BLaER1 treated with 17β-estradiol and CSF1 and Interleukin-3, amounts not matched to agents 10 nM and 100 nM (cell line): ENCODE measurements at regions not wholly inside any gene's neighbourhood (a gene's known extent, or its start where the extent isn't known, plus 50 kb on each side); places are given as distances from the start of the nearest gene placed in this dataset.

ENCODE experiments used
- H3K27ac ChIP-seq, 11 experiments: shearing (Covaris generic); formaldehyde crosslinking; 2 replicates each; pipeline ENCODE4 v1.8.1; 2022
- H3K27me3 ChIP-seq, 11 experiments: shearing (Covaris generic); formaldehyde crosslinking; 2 replicates each; pipeline ENCODE4 v1.8.1; 2022
- H3K36me3 ChIP-seq, 11 experiments: shearing (Covaris generic); formaldehyde crosslinking; 2 replicates each; pipeline ENCODE4 v1.8.1; 2022
- H3K4me1 ChIP-seq, 10 experiments: shearing (Covaris generic); formaldehyde crosslinking; 2 replicates each; pipeline ENCODE4 v1.8.1; 2022
- H3K4me2 ChIP-seq, 11 experiments: shearing (Covaris generic); formaldehyde crosslinking; 2 replicates each; pipeline ENCODE4 v1.8.1; 2022
- H3K4me3 ChIP-seq, 10 experiments: shearing (Covaris generic); formaldehyde crosslinking; 2 replicates each; pipeline ENCODE4 v1.8.1; 2022
- H3K9ac ChIP-seq, 11 experiments: shearing (Covaris generic); formaldehyde crosslinking; 2 replicates each; pipeline ENCODE4 v1.8.1; 2022
- H3K9me3 ChIP-seq, 11 experiments: shearing (Covaris generic); formaldehyde crosslinking; replicated peaks in 1 of 11; 2 replicates each; pipeline ENCODE4 v1.8.1; 2022
- H4K20me1 ChIP-seq, 11 experiments: shearing (Covaris generic); formaldehyde crosslinking; 2 replicates each; pipeline ENCODE4 v1.8.1; 2022
- Cebpa-rat ChIP-seq, 11 experiments: shearing (Covaris generic); IDR thresholded peaks; 2 replicates each; pipeline ENCODE4 v1.8.1; 2022

DNA sequence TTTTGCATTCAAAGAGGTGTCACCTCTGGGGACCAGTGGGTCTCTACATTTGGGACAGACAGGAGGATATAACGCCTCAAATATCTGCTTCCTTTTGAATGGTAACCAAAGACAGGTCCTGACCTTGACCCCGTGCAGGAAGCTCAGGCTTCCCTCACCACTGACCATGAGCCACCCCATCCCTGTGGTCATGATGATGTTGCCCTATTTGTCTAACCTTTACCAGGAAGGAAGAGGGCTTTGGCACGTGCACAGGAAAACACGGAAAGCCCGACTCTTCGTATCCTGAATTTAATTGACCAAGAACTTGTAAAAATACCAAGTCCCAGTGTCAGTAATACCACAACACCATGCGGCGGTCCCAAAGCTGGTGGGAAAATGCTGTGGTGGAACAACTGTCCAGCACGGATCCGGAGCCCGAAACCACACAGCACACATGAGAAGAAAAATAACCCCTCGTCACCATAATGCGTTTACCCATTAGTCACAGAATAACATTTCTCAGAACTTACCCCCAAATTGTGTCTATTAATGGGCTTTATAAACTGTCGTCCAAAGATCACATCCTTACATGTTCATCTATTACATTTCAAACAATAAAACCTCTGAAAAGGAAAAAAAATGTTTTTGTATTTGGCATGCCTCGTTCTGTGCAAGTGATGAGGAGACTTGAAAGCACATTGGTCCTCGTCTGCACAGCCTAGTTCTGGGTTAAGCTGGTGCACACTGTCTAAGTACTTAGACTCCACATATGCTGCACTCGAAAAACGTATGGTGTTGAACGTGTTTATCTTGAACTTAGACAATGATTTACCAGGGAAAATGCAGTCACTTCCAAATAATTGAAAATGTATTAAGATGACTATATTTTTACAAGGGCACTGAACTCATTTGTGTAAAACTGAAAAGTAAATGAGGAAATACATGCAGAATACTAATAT is 118.9 kb upstream of the IGF1R start:
- no peak for TF ChIP-seq Cebpa-rat (IDR thresholded peaks at IDR 0.05)
- no peaks in the 10 kb centered on the region for H3K27me3 ChIP-seq
- H4K20me1 ChIP-seq: no peaks in the 10 kb centered on the region
- H3K36me3 ChIP-seq: no peaks in the 10 kb centered on the region
- no peak overlapping the region for H3K9ac ChIP-seq
- no peak overlapping the region for H3K4me2 ChIP-seq
- H3K9me3 ChIP-seq: no peaks in the 10 kb centered on the region
- no peak overlapping the region for H3K4me3 ChIP-seq
- H3K4me1 ChIP-seq: peaks cover 0 to 5% (median 0%) of the 10 kb centered on the region in 10 experiments; a peak in 1 of 20 replicates
- H3K27ac ChIP-seq: no peak overlapping the region

DNA sequence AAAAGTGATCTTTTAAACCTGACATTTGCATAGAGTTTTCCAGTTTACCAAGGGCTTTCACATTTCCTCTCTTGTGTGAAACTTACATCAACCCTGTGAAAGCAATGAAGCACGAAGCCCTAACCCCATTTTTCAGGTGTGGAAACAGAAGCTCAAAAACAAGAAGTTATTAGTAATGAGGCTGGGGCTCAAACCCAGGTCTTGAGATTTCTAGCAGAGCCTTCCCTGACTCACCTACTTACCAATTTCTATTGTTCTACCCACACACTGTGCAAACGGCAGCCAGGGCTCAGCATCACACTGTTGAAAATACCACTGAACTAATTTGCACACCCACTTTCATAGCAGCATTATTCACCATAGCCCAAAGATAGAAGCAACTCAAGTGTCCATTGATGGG is 117.8 kb upstream of the IGF1R start:
- Histone ChIP-seq H3K4me1 (0 out of 20 replicates have a peak, but pooled peaks cover 0 to 5% (median 0%) of the 10 kb centered on the region in 10 experiments), H3K9me3 (no peaks in the 10 kb centered on the region), H4K20me1 (no peaks in the 10 kb centered on the region), H3K36me3 (no peaks in the 10 kb centered on the region), H3K27me3 (no peaks in the 10 kb centered on the region), H3K27ac (no peak overlapping the region), H3K4me2 (no peak overlapping the region), H3K9ac (no peak overlapping the region), H3K4me3 (no peak overlapping the region)
- TF ChIP-seq Cebpa-rat (IDR thresholded peaks at IDR 0.05): no peak

DNA sequence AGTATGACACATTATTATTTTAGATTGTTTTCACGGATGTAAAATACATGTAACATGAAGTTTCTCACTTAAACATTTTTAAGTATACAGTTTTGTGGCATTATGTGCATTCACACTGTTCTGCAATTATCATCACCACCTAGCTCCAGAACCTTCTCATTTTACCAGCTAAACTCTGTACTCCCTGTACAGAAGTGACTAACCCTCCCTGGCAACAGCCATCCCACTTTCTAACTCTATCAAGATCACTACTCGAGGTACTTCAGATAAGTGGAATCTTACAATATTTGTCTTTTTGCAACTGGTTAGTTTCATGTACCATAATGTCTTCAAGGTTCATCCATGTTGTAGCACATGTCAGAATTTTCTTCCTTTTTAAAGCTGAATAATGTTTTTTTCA is 116.3 kb upstream of the IGF1R start:
- no peak for TF ChIP-seq Cebpa-rat (IDR thresholded peaks at IDR 0.05)
- H3K27me3 ChIP-seq: no peaks in the 10 kb centered on the region
- no peak overlapping the region for H3K4me3 ChIP-seq
- H3K9me3 ChIP-seq: no peaks in the 10 kb centered on the region
- 0 out of 20 replicates have a peak, but pooled peaks cover 0 to 5% (median 0%) of the 10 kb centered on the region in 10 experiments for H3K4me1 ChIP-seq
- no peak overlapping the region for H3K27ac ChIP-seq
- H3K4me2 ChIP-seq: no peak overlapping the region
- H3K36me3 ChIP-seq: no peaks in the 10 kb centered on the region
- no peaks in the 10 kb centered on the region for H4K20me1 ChIP-seq
- no peak overlapping the region for H3K9ac ChIP-seq

DNA sequence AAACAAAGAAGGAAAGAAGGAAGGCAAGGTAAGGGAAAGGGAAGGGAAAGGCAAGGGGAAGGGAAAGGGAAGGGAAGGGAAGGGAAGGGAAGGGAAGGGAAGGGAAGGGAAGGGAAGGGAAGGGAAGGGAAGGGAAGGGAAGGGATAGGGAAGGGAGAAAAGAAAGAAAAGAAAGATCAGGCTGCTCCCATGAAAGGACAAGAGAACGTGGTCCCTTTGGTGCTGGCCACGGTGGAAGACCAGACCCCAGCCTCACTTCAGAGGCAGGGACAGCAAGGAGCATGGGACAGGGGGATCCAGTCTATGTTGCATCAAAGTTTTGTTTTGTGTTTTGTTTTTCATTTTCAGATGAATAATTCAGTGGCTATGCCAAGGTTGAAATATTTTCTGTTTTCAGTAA is 111.4 kb upstream of the IGF1R start:
- H3K9me3 ChIP-seq: no peaks in the 10 kb centered on the region
- no peak overlapping the region for H3K4me2 ChIP-seq
- H3K4me3 ChIP-seq: no peak overlapping the region
- no peaks in the 10 kb centered on the region for H3K4me1 ChIP-seq
- no peaks in the 10 kb centered on the region for H4K20me1 ChIP-seq
- no peaks in the 10 kb centered on the region for H3K27me3 ChIP-seq
- no peak for TF ChIP-seq Cebpa-rat (IDR thresholded peaks at IDR 0.05)
- no peak overlapping the region for H3K9ac ChIP-seq
- H3K36me3 ChIP-seq: no peaks in the 10 kb centered on the region
- no peak overlapping the region for H3K27ac ChIP-seq

DNA sequence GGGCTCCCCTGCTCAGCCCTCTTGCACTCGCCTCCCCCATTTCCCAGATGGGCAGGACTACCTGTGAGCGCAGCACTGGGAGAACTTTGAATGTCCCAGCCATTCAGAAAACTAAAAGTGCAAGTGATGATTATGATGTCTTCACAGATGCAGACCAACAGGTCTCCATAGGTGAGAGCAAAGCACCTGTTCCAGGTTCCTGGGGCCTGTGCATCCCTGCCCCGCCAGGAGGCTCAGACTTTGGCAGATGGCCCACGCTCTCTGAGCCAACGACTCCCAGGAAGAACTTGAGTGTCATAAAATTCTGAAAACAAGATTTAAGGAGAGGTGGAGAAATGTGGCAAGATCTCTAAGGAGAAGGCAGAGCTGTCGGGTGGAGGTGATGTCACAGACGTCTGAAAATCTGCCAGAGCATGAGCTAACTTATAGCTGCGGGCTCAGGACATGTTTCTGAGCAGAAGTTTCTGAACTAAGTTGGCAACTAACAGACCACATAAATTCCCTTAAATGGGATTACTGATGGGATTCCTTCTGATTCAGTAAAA is 110.8 kb upstream of the IGF1R start:
- Histone ChIP-seq H4K20me1 (no peaks in the 10 kb centered on the region), H3K9me3 (no peaks in the 10 kb centered on the region), H3K4me2 (no peak overlapping the region), H3K27ac (no peak overlapping the region), H3K4me1 (no peaks in the 10 kb centered on the region), H3K27me3 (no peaks in the 10 kb centered on the region), H3K4me3 (no peak overlapping the region), H3K9ac (no peak overlapping the region), H3K36me3 (no peaks in the 10 kb centered on the region)
- TF ChIP-seq Cebpa-rat (IDR thresholded peaks at IDR 0.05): no peak

DNA sequence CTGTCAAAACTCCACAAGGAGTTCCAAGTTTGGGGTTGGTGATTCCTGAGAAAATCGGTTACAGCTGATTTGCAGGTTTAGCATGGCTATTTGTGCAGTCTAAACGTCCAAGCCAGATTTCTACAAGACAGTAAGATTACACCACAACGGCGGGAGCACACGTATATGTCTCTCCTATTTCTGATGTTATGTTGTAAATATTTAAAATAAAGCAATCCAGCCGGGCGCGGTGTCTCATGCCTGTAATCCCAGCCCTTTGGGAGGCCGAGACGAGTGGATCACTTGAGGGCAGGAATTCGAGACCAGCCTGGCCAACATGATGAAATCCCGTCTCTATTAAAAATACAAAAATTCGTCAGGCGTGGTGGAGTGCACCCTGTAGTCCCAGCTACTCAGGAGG is 106.8 kb upstream of the IGF1R start:
- Histone ChIP-seq H3K36me3 (no peaks in the 10 kb centered on the region), H4K20me1 (no peaks in the 10 kb centered on the region), H3K4me2 (no peak overlapping the region), H3K4me3 (no peak overlapping the region), H3K4me1 (no peaks in the 10 kb centered on the region), H3K9ac (no peak overlapping the region), H3K27me3 (no peaks in the 10 kb centered on the region), H3K9me3 (peaks cover 0 to 5% (median 0%) of the 10 kb centered on the region in 11 experiments; a peak in 1 of 22 replicates), H3K27ac (no peak overlapping the region)
- no peak for TF ChIP-seq Cebpa-rat (IDR thresholded peaks at IDR 0.05)

DNA sequence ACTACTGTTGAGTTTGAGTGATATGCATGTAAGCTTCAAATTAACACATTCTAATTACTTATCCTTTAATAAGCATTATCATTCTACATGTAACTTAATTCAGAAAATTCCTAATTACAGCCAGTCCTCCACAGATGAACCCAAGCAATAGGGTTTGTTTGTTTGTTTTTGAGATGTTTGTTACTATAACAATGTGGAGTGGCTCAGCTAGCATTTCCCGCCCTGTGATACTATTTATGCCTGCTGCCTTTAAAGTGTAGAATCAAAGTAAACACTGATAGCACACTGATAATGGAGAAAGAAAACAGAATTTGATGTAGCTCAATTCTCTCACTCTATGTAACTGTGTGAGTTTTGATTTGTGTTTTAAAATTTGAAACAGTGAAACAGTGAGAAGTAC is 105.1 kb upstream of the IGF1R start:
- Histone ChIP-seq H3K4me3 (no peak overlapping the region), H3K36me3 (no peaks in the 10 kb centered on the region), H3K27me3 (peaks cover 0 to 6% (median 0%) of the 10 kb centered on the region in 11 experiments; a peak in 1 of 22 replicates), H3K4me2 (no peak overlapping the region), H4K20me1 (no peaks in the 10 kb centered on the region), H3K9me3 (peaks cover 0 to 5% (median 0%) of the 10 kb centered on the region in 11 experiments; a peak in 1 of 22 replicates), H3K4me1 (peaks cover 6 to 15% (median 13%) of the 10 kb centered on the region in 10 experiments; a peak in 18 of 20 replicates), H3K27ac (no peak overlapping the region), H3K9ac (no peak overlapping the region)
- no peak for TF ChIP-seq Cebpa-rat (IDR thresholded peaks at IDR 0.05)

DNA sequence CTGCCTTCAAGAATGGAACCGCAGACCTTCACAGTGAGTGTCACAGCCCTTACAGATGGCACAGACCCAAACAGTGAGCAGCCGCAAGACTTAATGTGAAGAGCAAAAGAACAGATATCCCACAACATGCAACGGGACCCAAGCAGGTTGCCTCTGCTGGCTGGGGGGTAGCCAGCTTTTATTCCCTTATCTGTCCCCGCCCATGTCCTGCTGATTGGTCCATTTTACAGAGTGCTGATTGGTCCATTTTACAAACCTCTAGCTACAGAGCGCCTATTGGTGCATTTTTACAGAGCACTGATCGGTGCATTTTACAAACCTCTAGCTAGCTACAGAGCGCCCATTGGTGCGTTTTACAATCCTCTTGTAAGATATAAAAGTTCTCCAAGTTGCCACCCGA is 102.0 kb upstream of the IGF1R start:
- Histone ChIP-seq H3K4me3 (no peak overlapping the region), H3K9ac (no peak overlapping the region), H3K4me2 (no peak overlapping the region), H3K27ac (no peak overlapping the region), H3K27me3 (peaks cover 0 to 6% (median 0%) of the 10 kb centered on the region in 11 experiments; a peak in 2 of 22 replicates), H3K4me1 (peaks cover 6 to 24% (median 19%) of the 10 kb centered on the region in 10 experiments; a peak in 18 of 20 replicates), H3K9me3 (peaks cover 0 to 17% (median 6%) of the 10 kb centered on the region in 11 experiments; a peak in 13 of 22 replicates), H3K36me3 (no peaks in the 10 kb centered on the region), H4K20me1 (no peaks in the 10 kb centered on the region)
- TF ChIP-seq Cebpa-rat (IDR thresholded peaks at IDR 0.05): no peak

DNA sequence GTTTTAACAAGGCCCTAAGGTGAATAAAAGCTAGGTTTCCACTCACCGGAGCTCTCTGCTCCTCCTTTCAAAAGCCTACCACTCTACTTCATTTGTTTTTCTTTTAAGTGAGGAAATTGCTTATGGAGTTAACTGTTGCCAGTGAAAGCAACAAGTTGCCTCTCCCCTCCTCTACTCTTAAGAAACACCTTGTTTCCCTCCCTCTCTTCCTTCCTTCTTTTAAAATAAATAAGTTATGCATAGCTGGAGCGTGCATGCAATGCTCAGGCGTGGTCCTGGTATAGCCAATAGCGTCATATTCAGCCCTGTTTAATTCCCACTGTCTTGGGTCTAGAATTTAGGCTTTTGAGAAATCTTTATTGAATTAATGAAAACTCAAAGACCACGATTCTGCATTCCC is 101.1 kb upstream of the IGF1R start:
- no peaks in the 10 kb centered on the region for H4K20me1 ChIP-seq
- peaks cover 6 to 24% (median 19%) of the 10 kb centered on the region in 10 experiments; a peak in 18 of 20 replicates for H3K4me1 ChIP-seq
- no peaks in the 10 kb centered on the region for H3K36me3 ChIP-seq
- H3K27me3 ChIP-seq: peaks cover 0 to 6% (median 0%) of the 10 kb centered on the region in 11 experiments; a peak in 2 of 22 replicates
- no peak for TF ChIP-seq Cebpa-rat (IDR thresholded peaks at IDR 0.05)
- peak overlapping the region in 7 of 10 experiments; percentile 56 to 76 (median 63); a peak in 14 of 20 replicates for H3K4me3 ChIP-seq
- H3K9me3 ChIP-seq: peaks cover 0 to 17% (median 6%) of the 10 kb centered on the region in 11 experiments; a peak in 13 of 22 replicates
- peak overlapping the region in 1 of 11 experiments; percentile 77; a peak in 1 of 22 replicates for H3K9ac ChIP-seq
- H3K4me2 ChIP-seq: peak overlapping the region; percentile 87 to 100 (median 97)
- H3K27ac ChIP-seq: peak overlapping the region in 1 of 11 experiments; percentile 75; a peak in 1 of 22 replicates
